Dendritic cell treated with granulocyte-macrophage colony-stimulating factor and Interleukin-4, amounts not matched to agents 40 ng/mL and 50 ng/mL, for 4 days (primary cell): ENCODE measurements at regions not wholly inside any gene's neighbourhood (a gene's known extent, or its start where the extent isn't known, plus 50 kb on each side); places are given as distances from the start of the nearest gene placed in this dataset.

ENCODE experiments used
- H3K27ac Mint-ChIP-seq: one replicate; pipeline ENCODE4 v1.8.0; 2022; ENCODE audit warnings: mild to moderate bottlenecking, mixed read lengths
- H3K27me3 Mint-ChIP-seq: one replicate; pipeline ENCODE4 v1.8.0; 2022; ENCODE audit warnings: mild to moderate bottlenecking, mixed read lengths
- H3K36me3 Mint-ChIP-seq: one replicate; pipeline ENCODE4 v1.8.0; 2022; ENCODE audit warnings: low read depth, mixed read lengths
- H3K4me1 Mint-ChIP-seq: one replicate; pipeline ENCODE4 v1.8.0; 2022; ENCODE audit warnings: low read depth, mixed read lengths
- H3K4me3 Mint-ChIP-seq: one replicate; pipeline ENCODE4 v1.8.0; 2022; ENCODE audit warnings: mild to moderate bottlenecking, moderate library complexity, mixed read lengths
- H3K9me3 Mint-ChIP-seq: one replicate; pipeline ENCODE4 v1.8.0; 2022; ENCODE audit warnings: mixed read lengths
- intact Hi-C: fragments of 100-400 bp; cut with micrococcal nuclease; formaldehyde crosslinking; loops from one replicate; pipeline ENCODE4 v1.15.0; 2022

- Mint-ChIP-seq H3K4me1 (no peaks in the 10 kb centered on the region), H3K27ac (no peak overlapping the region), H3K9me3 (peaks cover 13% of the 10 kb centered on the region), H3K36me3 (no peaks in the 10 kb centered on the region), H3K27me3 (no peaks in the 10 kb centered on the region), H3K4me3 (no peak overlapping the region)
- intact Hi-C loops, result no loop called here
Observed at GRCh38 chr10:36094096-36094495, 452.0 kb upstream of the FZD8 start.

GRCh38 chr10:36092116-36092515 is 450.0 kb upstream of the FZD8 start:
- Mint-ChIP-seq H3K9me3 (peaks cover 8% of the 10 kb centered on the region), H3K36me3 (no peaks in the 10 kb centered on the region), H3K4me3 (no peak overlapping the region), H3K4me1 (no peaks in the 10 kb centered on the region), H3K27me3 (no peaks in the 10 kb centered on the region), H3K27ac (no peak overlapping the region)
- intact Hi-C loops, result no loop called here

- no peak overlapping the region for H3K27ac Mint-ChIP-seq
- H3K27me3 Mint-ChIP-seq, result no peaks in the 10 kb centered on the region
- peaks cover 8% of the 10 kb centered on the region for H3K9me3 Mint-ChIP-seq
- intact Hi-C loops, result no loop called here
- no peak overlapping the region for H3K4me3 Mint-ChIP-seq
- H3K36me3 Mint-ChIP-seq, result no peaks in the 10 kb centered on the region
- H3K4me1 Mint-ChIP-seq, result no peaks in the 10 kb centered on the region
Observed at GRCh38 chr10:36091007-36091406, 448.9 kb upstream of the FZD8 start.

- peaks cover 15% of the 10 kb centered on the region for H3K9me3 Mint-ChIP-seq
- no peak overlapping the region for H3K27ac Mint-ChIP-seq
- no peaks in the 10 kb centered on the region for H3K27me3 Mint-ChIP-seq
- no peak overlapping the region for H3K4me3 Mint-ChIP-seq
- no peaks in the 10 kb centered on the region for H3K4me1 Mint-ChIP-seq
- H3K36me3 Mint-ChIP-seq, result no peaks in the 10 kb centered on the region
- intact Hi-C loops, result no loop called here
Observed at GRCh38 chr10:36089790-36090440, 447.8 kb upstream of the FZD8 start.

- peaks cover 28% of the 10 kb centered on the region for H3K9me3 Mint-ChIP-seq
- intact Hi-C loops, result no loop called here
- H3K27ac Mint-ChIP-seq, result no peak overlapping the region
- H3K36me3 Mint-ChIP-seq, result no peaks in the 10 kb centered on the region
- no peak overlapping the region for H3K4me3 Mint-ChIP-seq
- no peaks in the 10 kb centered on the region for H3K4me1 Mint-ChIP-seq
- H3K27me3 Mint-ChIP-seq, result no peaks in the 10 kb centered on the region
Observed at GRCh38 chr10:36087006-36088005, 445.2 kb upstream of the FZD8 start.

GRCh38 chr10:36075196-36075595 is 433.1 kb upstream of the FZD8 start:
- Mint-ChIP-seq H3K27ac (no peak overlapping the region), H3K9me3 (peaks cover 3% of the 10 kb centered on the region), H3K36me3 (no peaks in the 10 kb centered on the region), H3K4me3 (no peak overlapping the region), H3K4me1 (no peaks in the 10 kb centered on the region), H3K27me3 (no peaks in the 10 kb centered on the region)
- intact Hi-C loops, result no loop called here

GRCh38 chr10:36073796-36074345 is 431.8 kb upstream of the FZD8 start:
- Mint-ChIP-seq H3K4me1 (no peaks in the 10 kb centered on the region), H3K4me3 (no peak overlapping the region), H3K27ac (no peak overlapping the region), H3K27me3 (no peaks in the 10 kb centered on the region), H3K36me3 (no peaks in the 10 kb centered on the region), H3K9me3 (no peaks in the 10 kb centered on the region)
- intact Hi-C loops, result no loop called here

GRCh38 chr10:36068542-36068941 is 426.4 kb upstream of the FZD8 start:
- Mint-ChIP-seq H3K27me3 (no peaks in the 10 kb centered on the region), H3K36me3 (no peaks in the 10 kb centered on the region), H3K9me3 (peaks cover 38% of the 10 kb centered on the region), H3K4me3 (no peak overlapping the region), H3K4me1 (no peaks in the 10 kb centered on the region), H3K27ac (no peak overlapping the region)
- intact Hi-C loops, result no loop called here

- Mint-ChIP-seq H3K4me3 (no peak overlapping the region), H3K27ac (no peak overlapping the region), H3K4me1 (no peaks in the 10 kb centered on the region), H3K36me3 (no peaks in the 10 kb centered on the region), H3K27me3 (no peaks in the 10 kb centered on the region), H3K9me3 (peaks cover 46% of the 10 kb centered on the region)
- intact Hi-C loops, result no loop called here
Observed at GRCh38 chr10:36067748-36068147, 425.7 kb upstream of the FZD8 start.

GRCh38 chr10:36066850-36067249 is 424.8 kb upstream of the FZD8 start:
- intact Hi-C loops, result no loop called here
- no peak overlapping the region for H3K4me3 Mint-ChIP-seq
- no peaks in the 10 kb centered on the region for H3K36me3 Mint-ChIP-seq
- no peaks in the 10 kb centered on the region for H3K27me3 Mint-ChIP-seq
- no peak overlapping the region for H3K27ac Mint-ChIP-seq
- H3K4me1 Mint-ChIP-seq, result no peaks in the 10 kb centered on the region
- peaks cover 50% of the 10 kb centered on the region for H3K9me3 Mint-ChIP-seq

GRCh38 chr10:36066102-36066501 is 424.0 kb upstream of the FZD8 start:
- Mint-ChIP-seq H3K27me3 (no peaks in the 10 kb centered on the region), H3K4me3 (no peak overlapping the region), H3K4me1 (no peaks in the 10 kb centered on the region), H3K9me3 (peaks cover 50% of the 10 kb centered on the region), H3K27ac (no peak overlapping the region), H3K36me3 (no peaks in the 10 kb centered on the region)
- intact Hi-C loops, result no loop called here

- Mint-ChIP-seq H3K27ac (no peak overlapping the region), H3K27me3 (no peaks in the 10 kb centered on the region), H3K36me3 (no peaks in the 10 kb centered on the region), H3K4me3 (no peak overlapping the region), H3K4me1 (no peaks in the 10 kb centered on the region), H3K9me3 (peaks cover 63% of the 10 kb centered on the region)
- intact Hi-C loops, result no loop called here
Observed at GRCh38 chr10:36063396-36063795, 421.3 kb upstream of the FZD8 start.

GRCh38 chr10:36057731-36058130 is 415.6 kb upstream of the FZD8 start:
- Mint-ChIP-seq H3K36me3 (no peaks in the 10 kb centered on the region), H3K4me3 (no peak overlapping the region), H3K27ac (no peak overlapping the region), H3K27me3 (no peaks in the 10 kb centered on the region), H3K9me3 (peaks cover 42% of the 10 kb centered on the region), H3K4me1 (no peaks in the 10 kb centered on the region)
- intact Hi-C loops, result no loop called here

GRCh38 chr10:36057180-36057579 is 415.1 kb upstream of the FZD8 start:
- Mint-ChIP-seq H3K4me3 (no peak overlapping the region), H3K4me1 (no peaks in the 10 kb centered on the region), H3K9me3 (peaks cover 39% of the 10 kb centered on the region), H3K36me3 (no peaks in the 10 kb centered on the region), H3K27ac (no peak overlapping the region), H3K27me3 (no peaks in the 10 kb centered on the region)
- intact Hi-C loops, result no loop called here
